ENCODE measurements at regions not wholly inside any gene's neighbourhood (a gene's known extent, or its start where the extent isn't known, plus 50 kb on each side); places are given as distances from the start of the nearest gene placed in this dataset.

- TF ChIP-seq CBX5 (IDR thresholded peaks at IDR 0.05; ENCODE audit: low read depth) = no peak
Observed at GRCh38 chr1:227392984-227393764, 74.9 kb upstream of the CDC42BPA start (continued).

- Histone ChIP-seq H3K36me3 (ENCODE audit: control insufficient read depth in 2 of 2, insufficient read depth in 2 of 2, low read length in 1 of 2) (no peaks in the 10 kb centered on the region), H3K27me3 (replicated peaks in 1 of 2; ENCODE audit: control insufficient read depth in 2 of 2, insufficient read depth in 2 of 2, low read length in 1 of 2) (no peaks in the 10 kb centered on the region), H3K9me3 (replicated peaks; ENCODE audit: control insufficient read depth, insufficient read depth, low read length) (no peaks in the 10 kb centered on the region), H3K4me2 (ENCODE audit: control insufficient read depth, insufficient read depth) (no peak overlapping the region), H3K4me3 (no peak overlapping the region), H3K79me2 (ENCODE audit: control insufficient read depth, insufficient read depth, low read length) (no peaks in the 10 kb centered on the region), H2AFZ (ENCODE audit: control insufficient read depth, low read depth, low read length) (no peak overlapping the region), H3K9ac (ENCODE audit: control insufficient read depth, insufficient read depth, low read length) (no peak overlapping the region), H3K4me1 (ENCODE audit: control insufficient read depth, insufficient read depth, low read length) (no peaks in the 10 kb centered on the region), H4K20me1 (ENCODE audit: control insufficient read depth, insufficient read depth) (no peaks in the 10 kb centered on the region), H3K27ac (ENCODE audit: control insufficient read depth, insufficient read depth) (no peak overlapping the region)
- in situ Hi-C loops (cut with MboI) (no loop called here), intact Hi-C loops (cut with micrococcal nuclease; ENCODE audit: unreplicated experiment) (no loop called here)
- FAIRE-seq (no peak), ATAC-seq (no peak), DNase-seq (ENCODE audit: low read depth, low spot score) (no peak)
- SMC1A ChIA-PET (ENCODE audit: uncharacterized antibody, unreplicated experiment) = no interaction called here
- CTCF ChIA-PET = interaction anchor here (1.2 kb wide), 1 partner anchor 13 kb away, joined by 3 read pairs; no protein-coding TSS in a partner anchor
- RAD21 ChIA-PET (ENCODE audit: unreplicated experiment) = no interaction called here
- BruUV-seq (replicated peaks) = no TSS peak
- 47% methylated on average over 4 of the region's 4 CpGs for WGBS (ENCODE audit: insufficient coverage, insufficient replicate concordance, low lambda C conversion rate, missing lambda C conversion rate)
- POLR2A ChIA-PET = no interaction called here
- TF ChIP-seq SIN3A (IDR thresholded peaks at IDR 0.05; ENCODE audit: low read depth, low read length) (no peak), BCLAF1 (IDR thresholded peaks at IDR 0.05) (no peak), PKNOX1 (IDR thresholded peaks at IDR 0.05) (no peak), SP1 (IDR thresholded peaks at IDR 0.05; ENCODE audit: low read depth, low read length) (no peak), NFYB (IDR thresholded peaks at IDR 0.05; ENCODE audit: insufficient read depth, low read depth, low read length) (no peak), HDAC6 (IDR thresholded peaks at IDR 0.05; ENCODE audit: unreplicated experiment) (no peak), POLR2A (IDR thresholded peaks at IDR 0.05; ENCODE audit: low read depth, low read length) (no peak), RAD21 (IDR thresholded peaks at IDR 0.05; ENCODE audit: insufficient read depth, low read depth, low read length) (no peak), STAT1 (conservative IDR thresholded peaks at IDR 0.05) (no peak), MLLT1 (IDR thresholded peaks at IDR 0.05) (no peak), MEF2A (IDR thresholded peaks at IDR 0.05; ENCODE audit: insufficient read depth, low read depth, low read length) (no peak), IRF5 (IDR thresholded peaks at IDR 0.05; ENCODE audit: borderline replicate concordance) (no peak), NFYA (IDR thresholded peaks at IDR 0.05; ENCODE audit: borderline replicate concordance, low read depth, low read length) (no peak), ZBED1 (IDR thresholded peaks at IDR 0.05; ENCODE audit: borderline replicate concordance) (no peak), CBX5 (IDR thresholded peaks at IDR 0.05; ENCODE audit: low read depth) (no peak), BHLHE40 (IDR thresholded peaks at IDR 0.05; ENCODE audit: borderline replicate concordance in 1 of 2, low read depth in 2 of 2, low read length in 1 of 2) (no peak), CBFB (IDR thresholded peaks at IDR 0.05; ENCODE audit: low read depth) (no peak)
Observed at GRCh38 chr1:227391879-227392278, 73.6 kb upstream of the CDC42BPA start.

Data from GM12878 (cell line).